ENCODE measurements at regions not wholly inside any gene's neighbourhood (a gene's known extent, or its start where the extent isn't known, plus 50 kb on each side); places are given as distances from the start of the nearest gene placed in this dataset.
"Not testable (repeated sequence)": the region's sequence is repeated elsewhere in the genome, so short reads cannot be mapped to it uniquely, and the experiment has no call there.

DNA sequence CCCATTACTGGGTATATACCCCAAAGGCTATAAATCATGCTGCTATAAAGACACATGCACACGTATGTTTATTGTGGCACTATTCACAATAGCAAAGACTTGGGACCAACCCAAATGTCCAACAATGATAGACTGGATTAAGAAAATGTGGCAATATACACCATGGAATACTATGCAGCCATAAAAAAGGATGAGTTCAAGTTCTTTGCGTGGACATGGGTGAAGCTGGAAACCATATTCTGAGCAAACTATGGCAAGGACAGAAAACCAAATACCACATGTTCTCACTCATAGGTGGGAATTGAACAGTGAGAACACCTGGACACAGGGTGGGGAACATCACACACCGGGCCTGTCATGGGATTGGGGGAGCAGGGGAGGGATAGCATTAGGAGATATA lies 54.4 kb upstream of the MUCL1 start:
- WGBS, 2 experiments (ENCODE audit: insufficient coverage in 2 of 2) = 90 to 100% methylated on average over 1 to 2 of the region's 3 CpGs

GRCh38 chr12:54798651-54799050 lies 55.7 kb upstream of the MUCL1 start:
- H3K9me3 ChIP-seq (ENCODE audit: control insufficient read depth, low read length) = no peaks in the 10 kb centered on the region
- no CpG with 5 or more reads among the region's 1 CpG for WGBS, 2 experiments (ENCODE audit: insufficient coverage in 2 of 2)

More for the DNA sequence above, 54.4 kb upstream of the MUCL1 start:
- not testable (repeated sequence) for H3K27ac ChIP-seq (ENCODE audit: low read depth, low read length, severe bottlenecking); H3K9me3 ChIP-seq (ENCODE audit: control insufficient read depth, low read length); H3K4me3 ChIP-seq (ENCODE audit: extremely low read depth, insufficient read depth, low read length, poor library complexity, severe bottlenecking); H3K36me3 ChIP-seq (ENCODE audit: control insufficient read depth, insufficient read depth, low read length); H3K4me1 ChIP-seq (ENCODE audit: control insufficient read depth, insufficient read depth, low read length, poor library complexity, severe bottlenecking)

GRCh38 chr12:54796991-54797390 lies 57.3 kb upstream of the MUCL1 start:
- Histone ChIP-seq H3K4me3 (ENCODE audit: extremely low read depth, insufficient read depth, low read length, poor library complexity, severe bottlenecking) (no peak overlapping the region), H3K27ac (ENCODE audit: low read depth, low read length, severe bottlenecking) (no peak overlapping the region), H3K36me3 (ENCODE audit: control insufficient read depth, insufficient read depth, low read length) (no peaks in the 10 kb centered on the region), H3K4me1 (ENCODE audit: control insufficient read depth, insufficient read depth, low read length, poor library complexity, severe bottlenecking) (no peaks in the 10 kb centered on the region), H3K9me3 (ENCODE audit: control insufficient read depth, low read length) (no peaks in the 10 kb centered on the region)
- WGBS, 2 experiments (ENCODE audit: insufficient coverage in 2 of 2) = 85 to 90% methylated on average over 1 to 2 of the region's 2 CpGs

More at GRCh38 chr12:54798651-54799050, 55.7 kb upstream of the MUCL1 start:
- Histone ChIP-seq H3K4me1 (ENCODE audit: control insufficient read depth, insufficient read depth, low read length, poor library complexity, severe bottlenecking) (no peaks in the 10 kb centered on the region), H3K36me3 (ENCODE audit: control insufficient read depth, insufficient read depth, low read length) (no peaks in the 10 kb centered on the region), H3K4me3 (ENCODE audit: extremely low read depth, insufficient read depth, low read length, poor library complexity, severe bottlenecking) (no peak overlapping the region), H3K27ac (ENCODE audit: low read depth, low read length, severe bottlenecking) (no peak overlapping the region)

DNA sequence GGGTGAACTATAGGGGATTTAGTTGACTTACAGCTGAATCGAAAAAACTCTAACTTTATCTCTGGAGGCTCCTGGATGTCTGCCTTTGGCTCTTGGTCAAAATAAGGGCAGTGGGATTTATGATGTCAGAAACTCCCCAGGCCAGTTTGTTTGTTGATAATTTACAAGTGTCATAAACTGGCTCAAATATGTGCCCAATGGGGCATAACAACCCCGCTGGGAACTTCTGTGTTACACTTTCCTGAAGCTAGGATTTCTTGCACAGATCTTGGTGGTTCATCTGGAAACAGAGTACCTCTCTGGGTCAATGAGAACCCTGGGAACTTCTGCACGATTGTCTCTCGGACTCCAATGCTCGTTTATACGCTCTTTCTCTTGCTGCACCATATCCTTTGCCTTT lies 58.7 kb upstream of the MUCL1 start:
- no peaks in the 10 kb centered on the region for H3K4me1 ChIP-seq (ENCODE audit: control insufficient read depth, insufficient read depth, low read length, poor library complexity, severe bottlenecking)
- no peak overlapping the region for H3K27ac ChIP-seq (ENCODE audit: low read depth, low read length, severe bottlenecking)
- no peaks in the 10 kb centered on the region for H3K36me3 ChIP-seq (ENCODE audit: control insufficient read depth, insufficient read depth, low read length)
- WGBS, 2 experiments (ENCODE audit: insufficient coverage in 2 of 2) = 38 to 71% methylated on average over 1 to 2 of the region's 6 CpGs
- no peaks in the 10 kb centered on the region for H3K9me3 ChIP-seq (ENCODE audit: control insufficient read depth, low read length)
- H3K4me3 ChIP-seq (ENCODE audit: extremely low read depth, insufficient read depth, low read length, poor library complexity, severe bottlenecking) = no peak overlapping the region

DNA sequence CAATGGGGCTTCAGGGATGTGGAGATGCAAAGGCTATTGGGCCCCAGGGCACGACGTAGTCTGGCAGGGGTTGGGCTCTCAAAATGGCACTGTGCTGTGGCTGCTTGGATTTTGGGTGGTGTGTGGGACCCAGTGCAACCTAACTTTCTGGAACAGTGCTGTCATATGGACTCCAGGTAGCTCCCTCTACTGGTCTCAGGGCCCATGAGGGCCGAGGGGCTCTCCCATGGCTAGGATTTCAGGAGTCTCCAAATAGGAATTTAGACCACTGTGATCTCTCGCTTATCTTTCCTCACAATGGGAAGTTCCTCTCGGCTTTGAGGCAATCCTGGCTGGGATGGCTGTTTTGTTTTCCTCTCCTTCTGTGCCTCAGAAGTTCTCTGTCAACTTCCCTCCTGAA lies 68.2 kb upstream of the MUCL1 start:
- Histone ChIP-seq H3K36me3 (ENCODE audit: control insufficient read depth, insufficient read depth, low read length) (no peaks in the 10 kb centered on the region), H3K9me3 (ENCODE audit: control insufficient read depth, low read length) (peaks cover 6% of the 10 kb centered on the region), H3K27ac (ENCODE audit: low read depth, low read length, severe bottlenecking) (no peak overlapping the region), H3K4me1 (ENCODE audit: control insufficient read depth, insufficient read depth, low read length, poor library complexity, severe bottlenecking) (no peaks in the 10 kb centered on the region), H3K4me3 (ENCODE audit: extremely low read depth, insufficient read depth, low read length, poor library complexity, severe bottlenecking) (no peak overlapping the region)
- WGBS, 2 experiments (ENCODE audit: insufficient coverage in 2 of 2) = 70 to 81% methylated on average over 4 to 5 of the region's 5 CpGs

DNA sequence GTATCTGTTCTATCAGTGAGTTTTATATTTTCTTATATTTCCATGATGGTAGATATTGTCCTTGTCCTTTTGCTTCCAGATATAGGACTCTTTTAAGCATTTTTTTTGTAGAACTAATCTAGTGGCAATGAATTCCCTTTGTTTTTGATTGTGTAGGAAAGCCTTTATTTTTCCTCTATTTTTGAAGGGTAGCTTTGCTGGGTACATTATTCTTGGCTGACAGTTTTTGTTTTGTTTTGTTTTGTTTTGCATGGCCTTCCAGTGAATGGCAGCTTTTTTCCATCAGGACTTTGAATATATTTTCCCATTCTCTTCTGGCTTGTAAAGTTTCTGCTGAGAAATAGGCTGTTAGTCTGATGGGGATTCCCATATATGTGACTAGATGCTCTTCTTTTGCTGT lies 70.2 kb upstream of the MUCL1 start:
- Histone ChIP-seq H3K4me1 (ENCODE audit: control insufficient read depth, insufficient read depth, low read length, poor library complexity, severe bottlenecking) (no peaks in the 10 kb centered on the region), H3K36me3 (ENCODE audit: control insufficient read depth, insufficient read depth, low read length) (no peaks in the 10 kb centered on the region), H3K4me3 (ENCODE audit: extremely low read depth, insufficient read depth, low read length, poor library complexity, severe bottlenecking) (no peak overlapping the region), H3K27ac (ENCODE audit: low read depth, low read length, severe bottlenecking) (no peak overlapping the region), H3K9me3 (ENCODE audit: control insufficient read depth, low read length) (peaks cover 6% of the 10 kb centered on the region)

GRCh38 chr12:54777031-54777430 lies 77.3 kb upstream of the MUCL1 start:
- H3K4me3 ChIP-seq (ENCODE audit: extremely low read depth, insufficient read depth, low read length, poor library complexity, severe bottlenecking); H3K9me3 ChIP-seq (ENCODE audit: control insufficient read depth, low read length); H3K27ac ChIP-seq (ENCODE audit: low read depth, low read length, severe bottlenecking); H3K36me3 ChIP-seq (ENCODE audit: control insufficient read depth, insufficient read depth, low read length); H3K4me1 ChIP-seq (ENCODE audit: control insufficient read depth, insufficient read depth, low read length, poor library complexity, severe bottlenecking): not testable (repeated sequence)
- 71% methylated on average over 1 of the region's 1 CpG; no CpG with 5 or more reads in 1 of the 2 experiments for WGBS, 2 experiments (ENCODE audit: insufficient coverage in 2 of 2)

DNA sequence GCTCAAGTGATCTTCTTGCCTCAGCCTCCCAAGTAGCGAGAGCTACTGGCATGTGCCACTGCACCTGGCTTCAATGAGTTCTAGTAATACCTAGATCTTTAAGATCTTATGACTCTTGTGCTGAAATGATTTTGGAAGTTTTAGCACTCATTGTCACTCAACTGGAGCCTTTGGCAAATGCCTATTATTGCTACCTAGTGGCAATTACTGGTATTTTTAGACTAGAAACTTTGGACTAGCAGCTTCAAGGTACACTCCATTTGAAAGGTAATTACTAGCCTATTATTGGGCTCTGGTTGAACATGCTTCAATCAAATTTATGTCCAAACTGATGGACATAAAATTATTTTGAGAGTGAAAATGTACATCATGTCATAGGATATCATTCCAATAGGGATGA lies 80.7 kb upstream of the MUCL1 start:
- 100% methylated on average over 1 of the region's 1 CpG for WGBS, 2 experiments (ENCODE audit: insufficient coverage in 2 of 2)
- H3K27ac ChIP-seq (ENCODE audit: low read depth, low read length, severe bottlenecking) = no peak overlapping the region
- no peaks in the 10 kb centered on the region for H3K9me3 ChIP-seq (ENCODE audit: control insufficient read depth, low read length)
- no peak overlapping the region for H3K4me3 ChIP-seq (ENCODE audit: extremely low read depth, insufficient read depth, low read length, poor library complexity, severe bottlenecking)
- no peaks in the 10 kb centered on the region for H3K36me3 ChIP-seq (ENCODE audit: control insufficient read depth, insufficient read depth, low read length)
- H3K4me1 ChIP-seq (ENCODE audit: control insufficient read depth, insufficient read depth, low read length, poor library complexity, severe bottlenecking) = no peaks in the 10 kb centered on the region

DNA sequence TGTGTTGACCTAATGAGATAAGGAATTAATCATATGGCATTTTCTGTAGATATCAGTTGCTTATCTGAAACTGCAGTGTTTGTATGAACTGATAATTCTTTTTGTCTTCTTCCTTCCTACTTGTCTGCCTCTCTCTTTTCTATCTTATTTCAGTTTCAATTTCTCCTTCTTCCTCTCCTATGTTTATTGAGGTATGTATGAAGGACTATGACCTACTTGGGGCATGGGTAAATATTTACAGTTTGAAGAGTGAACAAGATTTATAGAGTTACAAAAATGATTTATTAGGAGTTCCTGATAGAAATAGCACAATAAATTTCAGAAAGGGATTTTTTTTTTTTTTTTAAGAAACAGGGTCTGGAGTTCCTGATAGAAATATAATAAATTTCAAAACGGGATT lies 88.7 kb upstream of the MUCL1 start:
- 67% methylated on average over 1 of the region's 1 CpG; no CpG with 5 or more reads in 1 of the 2 experiments for WGBS, 2 experiments (ENCODE audit: insufficient coverage in 2 of 2)

DNA sequence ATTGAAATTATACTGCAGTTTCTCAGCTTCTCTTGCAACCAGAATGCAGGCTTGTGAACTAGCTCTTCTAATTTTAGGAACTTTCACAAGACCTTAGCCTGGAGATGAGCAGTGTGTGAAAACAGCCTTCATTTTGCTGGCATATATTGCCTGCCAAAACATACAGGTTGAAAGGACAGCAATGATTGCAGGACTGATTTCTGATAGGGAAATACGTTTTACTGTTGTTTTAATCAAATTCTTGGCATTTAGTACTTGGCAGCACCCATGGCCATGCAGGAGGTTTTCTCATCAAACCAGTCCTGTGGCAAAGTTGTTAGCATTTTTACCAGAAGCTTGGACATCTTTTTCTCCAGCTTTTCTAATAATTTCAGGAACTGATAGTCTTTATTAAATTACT lies 91.9 kb upstream of the MUCL1 start:
- no peak overlapping the region for H3K4me3 ChIP-seq (ENCODE audit: extremely low read depth, insufficient read depth, low read length, poor library complexity, severe bottlenecking)
- no peaks in the 10 kb centered on the region for H3K36me3 ChIP-seq (ENCODE audit: control insufficient read depth, insufficient read depth, low read length)
- H3K9me3 ChIP-seq (ENCODE audit: control insufficient read depth, low read length) = no peaks in the 10 kb centered on the region
- 60 to 82% methylated on average over 1 of the region's 1 CpG for WGBS, 2 experiments (ENCODE audit: insufficient coverage in 2 of 2)
- H3K27ac ChIP-seq (ENCODE audit: low read depth, low read length, severe bottlenecking) = no peak overlapping the region
- no peaks in the 10 kb centered on the region for H3K4me1 ChIP-seq (ENCODE audit: control insufficient read depth, insufficient read depth, low read length, poor library complexity, severe bottlenecking)

More for the DNA sequence above, 88.7 kb upstream of the MUCL1 start:
- no peaks in the 10 kb centered on the region for H3K4me1 ChIP-seq (ENCODE audit: control insufficient read depth, insufficient read depth, low read length, poor library complexity, severe bottlenecking)
- H3K4me3 ChIP-seq (ENCODE audit: extremely low read depth, insufficient read depth, low read length, poor library complexity, severe bottlenecking) = no peak overlapping the region
- no peaks in the 10 kb centered on the region for H3K36me3 ChIP-seq (ENCODE audit: control insufficient read depth, insufficient read depth, low read length)
- H3K27ac ChIP-seq (ENCODE audit: low read depth, low read length, severe bottlenecking) = no peak overlapping the region
- H3K9me3 ChIP-seq (ENCODE audit: control insufficient read depth, low read length) = no peaks in the 10 kb centered on the region

GRCh38 chr12:54759751-54760150 lies 94.6 kb upstream of the MUCL1 start:
- Histone ChIP-seq H3K27ac (ENCODE audit: low read depth, low read length, severe bottlenecking) (no peak overlapping the region), H3K4me3 (ENCODE audit: extremely low read depth, insufficient read depth, low read length, poor library complexity, severe bottlenecking) (no peak overlapping the region), H3K9me3 (ENCODE audit: control insufficient read depth, low read length) (no peaks in the 10 kb centered on the region), H3K4me1 (ENCODE audit: control insufficient read depth, insufficient read depth, low read length, poor library complexity, severe bottlenecking) (no peaks in the 10 kb centered on the region), H3K36me3 (ENCODE audit: control insufficient read depth, insufficient read depth, low read length) (no peaks in the 10 kb centered on the region)
- WGBS, 2 experiments (ENCODE audit: insufficient coverage in 2 of 2) = 75% methylated on average over 1 of the region's 1 CpG; no CpG with 5 or more reads in 1 of the 2 experiments

All from mesodermal cell (in vitro differentiated cells).